Tongue (tissue), 1 donor: ENCODE measurements at regions not wholly inside any gene's neighbourhood (a gene's known extent, or its start where the extent isn't known, plus 50 kb on each side); places are given as distances from the start of the nearest gene placed in this dataset.
A peak's percentile ranks its signal among the peaks of the same experiment; 100 is the strongest.

Source experiments
- DNase-seq: peaks from one replicate; pipeline ENCODE4 v3.0.0-alpha.2; 2015

- peak; percentile 31 for DNase-seq
These were observed 68.6 kb upstream of the ITGA11 start for GRCh38 chr15:68500363-68501258.

DNA sequence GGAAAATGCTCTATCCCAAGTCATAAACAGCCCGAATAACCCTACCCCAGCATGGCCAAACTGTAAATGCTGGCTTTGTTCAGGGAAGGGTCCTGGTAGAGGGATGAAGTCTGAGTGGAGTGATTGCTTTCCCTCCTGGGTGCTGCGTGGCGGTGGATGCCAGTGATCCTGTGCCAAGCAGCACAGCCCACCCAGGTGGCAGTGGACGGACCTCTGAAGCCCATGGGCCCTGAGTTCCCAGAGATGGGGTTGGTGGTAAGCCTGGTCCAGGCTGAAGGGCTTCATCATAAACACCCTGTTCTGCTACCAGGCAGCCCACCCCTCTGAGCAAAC, 69.3 kb upstream of the ITGA11 start:
- no peak for DNase-seq

- no peak for DNase-seq
These were observed 69.7 kb upstream of the ITGA11 start for GRCh38 chr15:68501616-68502015.

DNA sequence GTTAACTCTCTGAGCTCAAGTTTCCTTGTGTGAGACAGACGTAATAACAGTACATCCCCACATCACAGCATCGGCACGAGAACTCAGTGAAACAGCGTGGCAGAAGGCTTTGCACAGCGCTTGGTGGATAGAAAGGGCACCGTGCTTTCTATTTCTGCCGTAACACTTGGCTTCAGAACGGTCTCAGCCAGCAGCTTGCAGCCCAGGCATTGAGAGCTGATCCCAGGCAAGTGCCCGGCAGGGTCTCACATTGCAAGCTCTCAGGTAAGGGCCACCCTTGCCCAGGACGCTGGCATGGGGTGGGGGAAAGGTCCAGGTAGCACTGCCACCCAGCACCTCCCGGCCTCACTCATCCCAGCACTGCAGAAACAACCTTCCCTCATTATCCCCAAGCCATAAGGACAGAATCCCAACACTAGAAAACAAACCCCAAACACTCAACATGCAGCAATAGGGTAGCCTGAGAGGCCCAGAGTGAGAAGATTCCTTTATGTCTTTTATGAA, 70.5 kb upstream of the ITGA11 start:
- DNase-seq, result no peak

- no peak for DNase-seq
These were observed 71.2 kb upstream of the ITGA11 start for GRCh38 chr15:68503213-68503612.

GRCh38 chr15:68503791-68504680, 72.1 kb upstream of the ITGA11 start:
- peak; percentile 51 for DNase-seq

DNA sequence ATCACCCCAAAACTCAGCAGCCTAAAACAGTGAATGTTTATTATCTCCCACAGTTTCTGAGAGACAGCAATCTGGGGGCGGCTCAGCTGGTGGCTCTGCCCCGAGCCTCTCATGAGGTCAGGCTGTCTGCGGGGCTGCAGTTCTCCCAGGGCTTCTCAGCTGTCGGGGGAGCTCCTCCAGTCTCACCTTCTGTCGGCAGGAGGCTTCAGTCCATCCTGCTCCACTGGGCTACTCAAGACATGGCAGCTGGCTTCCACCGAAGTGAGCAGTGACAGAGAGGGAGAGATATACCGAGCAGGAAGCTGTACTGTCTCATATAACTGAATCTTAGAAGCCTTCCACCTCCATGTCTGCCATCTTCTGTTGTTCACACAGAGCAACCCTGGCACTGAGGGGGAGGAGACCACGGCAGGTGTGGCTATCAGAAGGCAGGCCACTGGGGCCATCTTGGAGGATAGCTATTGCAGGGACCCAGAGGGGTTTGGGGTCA, 72.8 kb upstream of the ITGA11 start:
- DNase-seq, result peak; percentile 17

DNA sequence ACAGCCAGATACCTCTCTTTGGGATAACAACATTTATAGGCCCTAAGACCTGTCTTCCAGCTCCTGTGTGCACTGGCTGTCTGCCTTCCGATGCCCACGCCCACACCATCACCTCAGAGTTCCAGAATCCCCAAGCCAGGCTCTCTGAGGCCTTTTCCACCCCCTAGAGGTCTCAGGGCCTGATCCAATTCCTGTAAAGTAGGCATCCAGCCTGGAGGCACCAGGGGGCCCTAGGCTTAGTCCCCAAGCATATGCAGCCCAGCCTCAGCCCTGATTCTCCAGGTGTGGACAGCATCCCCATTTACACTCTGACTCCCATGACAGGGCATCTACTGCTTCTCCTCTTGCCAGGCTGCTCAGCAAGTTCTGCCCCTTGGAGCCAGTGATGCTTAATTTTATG, 72.7 kb upstream of the CORO2B start:
- DNase-seq, result no peak

GRCh38 chr15:68507447-68507846, 71.3 kb upstream of the CORO2B start:
- no peak for DNase-seq

DNA sequence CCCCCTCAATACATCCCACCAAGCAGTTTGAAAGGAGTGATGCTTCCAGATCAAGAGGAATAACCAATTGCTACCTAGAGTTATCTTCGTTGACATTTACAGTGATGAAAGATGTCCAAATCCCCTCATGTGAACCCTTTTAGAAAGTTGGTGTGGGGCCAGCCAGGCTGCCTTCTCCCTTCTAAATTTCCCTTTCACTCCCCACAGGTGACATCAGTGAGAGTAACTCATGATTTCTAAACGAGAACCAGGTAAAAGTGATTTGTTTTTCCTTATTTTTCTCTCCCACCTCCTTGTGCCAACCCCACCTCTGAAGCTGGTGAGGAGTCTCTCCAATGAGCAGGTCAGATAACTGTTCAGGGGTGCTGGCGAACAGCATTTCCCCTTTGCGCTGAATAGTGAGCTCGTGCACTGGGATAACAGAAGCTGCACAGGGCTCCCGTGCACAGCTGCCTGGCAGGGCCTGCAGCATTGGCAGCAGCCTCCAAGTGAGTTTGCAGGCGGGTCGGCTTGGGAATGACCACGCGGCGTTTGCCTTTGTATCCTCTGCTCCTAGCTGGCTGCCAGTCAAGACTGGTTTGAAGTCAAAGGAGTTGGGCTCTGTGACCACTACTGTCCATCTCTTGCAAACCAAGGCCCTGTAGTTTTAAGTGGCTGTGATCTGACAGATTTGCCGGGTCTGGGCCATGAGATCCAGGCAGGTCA, 70.2 kb upstream of the CORO2B start:
- peak; percentile 58 for DNase-seq

DNA sequence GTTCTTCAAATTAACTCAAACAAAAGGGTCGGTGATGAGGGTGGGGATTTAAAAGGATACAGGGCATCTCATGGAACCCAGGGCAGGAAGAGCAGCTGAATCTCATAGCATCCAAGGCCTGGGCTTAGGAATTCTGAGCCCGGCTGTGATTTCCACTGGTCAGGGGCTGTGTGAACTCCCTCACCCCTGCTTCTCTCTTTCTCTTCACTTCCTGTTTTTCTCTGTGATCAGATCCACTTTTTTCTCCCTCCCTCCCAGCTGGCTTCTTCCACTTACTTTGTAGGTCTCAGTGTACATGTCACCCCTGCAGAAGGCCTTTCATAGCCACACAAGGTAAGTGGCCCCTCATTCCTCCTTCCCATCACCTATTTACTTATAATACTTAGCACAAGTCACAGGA, 68.2 kb upstream of the CORO2B start:
- no peak for DNase-seq

- DNase-seq, result peak; percentile 16
These were observed 67.5 kb upstream of the CORO2B start for GRCh38 chr15:68511073-68511991.

DNA sequence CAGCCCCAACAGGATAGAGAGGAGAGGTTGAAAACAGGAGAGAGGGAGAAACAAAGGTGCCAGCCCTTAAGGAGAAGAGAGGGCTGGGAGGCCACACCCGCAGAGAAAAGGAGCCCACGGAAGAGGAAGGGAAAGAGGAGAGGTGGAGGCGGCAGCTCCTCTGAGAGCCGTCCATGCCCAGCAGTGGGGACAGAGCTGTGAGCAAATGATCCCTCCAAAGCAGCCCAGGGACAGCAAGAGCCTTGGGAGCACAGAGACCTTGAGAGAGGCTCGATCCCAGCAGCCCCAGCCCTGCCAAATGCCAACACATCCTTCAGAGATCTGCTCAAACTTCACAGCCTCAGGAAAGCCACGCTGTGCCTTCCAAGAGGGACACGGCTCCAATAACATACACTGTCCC, 66.7 kb upstream of the CORO2B start:
- no peak for DNase-seq

DNA sequence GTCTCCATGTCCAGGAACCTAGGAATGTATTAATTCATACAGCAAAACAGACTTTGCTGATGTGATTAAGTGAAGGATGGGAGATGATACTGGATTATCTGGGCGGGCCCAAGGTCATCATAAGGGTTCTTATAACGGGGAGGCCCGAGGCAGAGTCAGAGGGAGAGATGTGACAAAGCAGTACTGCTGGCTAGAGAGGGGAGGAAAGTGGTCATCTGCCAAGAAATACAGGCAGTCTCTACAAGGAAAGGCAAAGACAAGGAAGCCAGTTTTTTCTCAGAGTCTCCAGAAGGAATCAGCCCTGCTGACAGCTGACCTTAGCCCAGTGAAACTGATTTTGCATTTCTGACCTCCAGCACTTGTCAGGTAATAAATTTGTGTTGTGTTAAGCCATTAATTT, 66.2 kb upstream of the CORO2B start:
- no peak for DNase-seq

GRCh38 chr15:68515371-68516095, 63.3 kb upstream of the CORO2B start:
- DNase-seq, result no peak

- DNase-seq, result peak; percentile 7
These were observed 61.5 kb upstream of the CORO2B start for GRCh38 chr15:68517285-68517761.

- peak; percentile 6 for DNase-seq
These were observed 60.7 kb upstream of the CORO2B start for GRCh38 chr15:68518046-68518445.

DNA sequence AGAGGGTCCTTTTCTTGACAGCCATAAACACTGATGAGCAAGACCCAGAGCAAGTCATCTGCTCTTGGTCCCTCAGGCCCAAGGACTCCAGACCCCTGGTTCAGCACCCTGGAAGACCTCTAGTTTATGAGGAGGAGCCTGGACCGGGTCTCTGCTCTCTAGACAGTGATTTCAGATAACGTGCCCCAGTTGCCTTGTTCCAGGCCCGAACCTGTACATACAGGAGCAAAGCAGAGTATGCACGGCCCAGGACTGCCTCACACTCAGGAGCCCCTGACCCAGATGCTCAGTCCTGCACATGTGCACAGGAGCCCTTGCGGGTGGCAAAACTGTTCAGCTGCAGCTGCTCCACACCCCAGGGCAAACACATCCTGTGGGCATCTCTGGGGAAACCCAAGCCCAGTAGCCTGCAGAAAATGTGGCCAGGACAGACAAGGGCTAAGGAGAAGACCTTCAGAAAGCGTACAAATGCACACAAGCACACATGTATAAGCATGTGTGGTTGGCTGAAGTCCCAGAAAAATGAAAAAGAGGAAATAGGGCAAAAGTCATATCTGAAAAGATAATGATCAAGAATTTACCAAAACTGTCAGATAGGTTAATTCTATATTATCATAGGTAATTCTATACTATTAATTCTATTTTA, 59.9 kb upstream of the CORO2B start:
- DNase-seq, result no peak

DNA sequence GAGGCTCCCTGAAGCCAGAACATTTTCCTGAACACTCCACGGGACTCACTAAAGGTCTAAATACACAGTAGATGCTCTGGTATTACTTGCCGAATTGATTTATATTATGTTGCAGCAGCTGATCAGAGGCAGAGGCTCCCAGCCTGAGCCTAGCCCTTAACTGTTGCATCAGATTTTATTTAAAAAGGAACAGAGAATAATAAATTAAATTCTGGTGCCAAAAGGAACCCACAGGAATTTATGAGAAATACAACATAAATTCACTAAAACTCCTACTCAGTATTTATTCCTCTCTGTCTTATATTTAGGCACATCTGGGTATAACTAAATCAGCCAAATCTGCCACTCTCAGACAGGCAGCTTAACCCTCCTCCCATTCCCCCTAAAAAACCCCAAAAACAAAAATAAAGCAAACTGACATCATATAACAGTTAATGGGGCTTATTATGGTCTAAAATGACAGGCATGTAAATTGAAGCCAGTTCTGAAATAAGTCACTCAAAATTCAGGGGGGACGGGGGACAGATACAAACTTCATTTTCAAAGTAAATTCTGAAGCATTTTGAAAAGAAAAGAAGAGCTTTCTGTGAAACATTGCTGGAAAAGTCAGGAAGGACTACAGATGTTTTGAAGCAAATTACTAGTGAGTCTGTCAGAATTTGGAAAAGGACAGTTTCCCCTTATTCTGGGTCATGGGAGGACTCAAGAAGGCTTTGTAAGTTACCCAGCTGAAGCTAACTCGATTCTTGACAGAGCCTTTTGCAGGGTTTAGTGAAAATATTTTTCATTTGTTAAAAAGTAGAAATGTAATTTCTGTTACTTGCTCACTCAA, 53.8 kb upstream of the CORO2B start:
- DNase-seq, result no peak
